Right lobe of liver (tissue), 6 donors: ENCODE measurements at regions not wholly inside any gene's neighbourhood (a gene's known extent, or its start where the extent isn't known, plus 50 kb on each side); places are given as distances from the start of the nearest gene placed in this dataset.
A peak's percentile ranks its signal among the peaks of the same experiment; 100 is the strongest.

Source experiments
- ATAC-seq, 4 donors: fragments of 200-7000 bp; cut with Tn5 transposase; one replicate each; pipeline ENCODE4 v1.9.1; 2020; ENCODE audit warnings: mild to moderate bottlenecking in 4 of 4, moderate library complexity in 4 of 4
- DNase-seq, 3 donors: peaks; one replicate each; pipeline ENCODE4 v3.0.0-alpha.2; 2020
- H3K27ac ChIP-seq, 3 donors: fragments of 200-600 bp; one replicate each; pipeline ENCODE4 v1.8.0; 2022
- H3K27me3 ChIP-seq, 2 donors: fragments of 200-600 bp; one replicate each; pipeline ENCODE4 v1.8.0; 2022
- H3K36me3 ChIP-seq, 4 donors: fragments of 200-600 bp; sonication (generic) in 1 of 4; one replicate each; pipeline versions ENCODE4 v1.5.1 to v1.8.0; 2017 to 2022; ENCODE audit warnings: control low read depth in 1 of 4
- H3K4me1 ChIP-seq, 4 donors: fragments of 200-600 bp; sonication (generic) in 1 of 4; one replicate each; pipeline versions ENCODE4 v1.5.1 to v1.8.0; 2017 to 2022; ENCODE audit warnings: control low read depth in 1 of 4
- H3K4me3 ChIP-seq, 3 donors: fragments of 200-600 bp; one replicate each; pipeline ENCODE4 v1.8.0; 2022
- H3K9me3 ChIP-seq, 4 donors: fragments of 200-600 bp; sonication (generic) in 1 of 4; one replicate each; pipeline versions ENCODE4 v1.5.1 to v1.8.0; 2017 to 2022; ENCODE audit warnings: control low read depth in 1 of 4
- POLR2A ChIP-seq: fragments of 450-650 bp; IDR thresholded peaks from one replicate; pipeline ENCODE4 v1.6.1; 2017; ENCODE audit warnings: antibody characterized with exemption, mild to moderate bottlenecking
- WGBS: methylation state at CpG from one replicate; pipeline ENCODE4 v1.1.6; 2018; ENCODE audit warnings: low coverage, low lambda C conversion rate; ENCODE audit not compliant: insufficient coverage; ENCODE audit errors: missing lambda C conversion rate; 5-methylcytosine and 5-hydroxymethylcytosine counted together
- intact Hi-C, 2 donors: fragments of 100-400 bp; cut with DNase I; formaldehyde crosslinking; loops; one replicate each; pipeline versions ENCODE4 v1.11.2 to v1.14.1; 2022
- TF ChIP-seq, protein P1 (sequence below), 4 donors: fragments of 200-600 bp in 3 of 4; fragments of 450-650 bp in 1 of 4; IDR thresholded peaks; one replicate each; pipeline versions ENCODE4 v1.5.1 to v1.8.0; 2016 to 2022; ENCODE audit warnings: antibody characterized with exemption in 4 of 4, mild to moderate bottlenecking in 2 of 4
- donor health status: DM: no; HTN: yes; CAD: no.
- donor health status: DM: no; HTN: no; CAD: no.
- donor health status: DM: no; HTN: no; CAD: no.
- donor health status: DM: no; HTN: yes; CAD: no.
- donor health status: DM: no; HTN: yes; CAD: no.

GRCh38 chr6:56693246-56693607, 50.5 kb upstream of the DST start:
- peak overlapping the region; percentile 39 to 50 (median 45) for H3K4me3 ChIP-seq
- intact Hi-C loops, result loop anchor here (10.0 kb wide), 2 partner anchors 48 to 58 kb away; partner anchors contain the start of gene DST (in 1 of the 2)
- DNase-seq, result peak; percentile 89 to 91 (median 90)
- no peaks in the 10 kb centered on the region for H3K36me3 ChIP-seq
- TF ChIP-seq, protein P1, sequence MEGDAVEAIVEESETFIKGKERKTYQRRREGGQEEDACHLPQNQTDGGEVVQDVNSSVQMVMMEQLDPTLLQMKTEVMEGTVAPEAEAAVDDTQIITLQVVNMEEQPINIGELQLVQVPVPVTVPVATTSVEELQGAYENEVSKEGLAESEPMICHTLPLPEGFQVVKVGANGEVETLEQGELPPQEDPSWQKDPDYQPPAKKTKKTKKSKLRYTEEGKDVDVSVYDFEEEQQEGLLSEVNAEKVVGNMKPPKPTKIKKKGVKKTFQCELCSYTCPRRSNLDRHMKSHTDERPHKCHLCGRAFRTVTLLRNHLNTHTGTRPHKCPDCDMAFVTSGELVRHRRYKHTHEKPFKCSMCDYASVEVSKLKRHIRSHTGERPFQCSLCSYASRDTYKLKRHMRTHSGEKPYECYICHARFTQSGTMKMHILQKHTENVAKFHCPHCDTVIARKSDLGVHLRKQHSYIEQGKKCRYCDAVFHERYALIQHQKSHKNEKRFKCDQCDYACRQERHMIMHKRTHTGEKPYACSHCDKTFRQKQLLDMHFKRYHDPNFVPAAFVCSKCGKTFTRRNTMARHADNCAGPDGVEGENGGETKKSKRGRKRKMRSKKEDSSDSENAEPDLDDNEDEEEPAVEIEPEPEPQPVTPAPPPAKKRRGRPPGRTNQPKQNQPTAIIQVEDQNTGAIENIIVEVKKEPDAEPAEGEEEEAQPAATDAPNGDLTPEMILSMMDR (IDR thresholded peaks at IDR 0.05), result no peak
- TF ChIP-seq POLR2A, result peak; percentile 90
- H3K9me3 ChIP-seq, result no peaks in the 10 kb centered on the region
- H3K27me3 ChIP-seq, result no peaks in the 10 kb centered on the region
- WGBS, result 23% methylated on average over 5 of the region's 5 CpGs
- H3K27ac ChIP-seq, result peak overlapping the region; percentile 92 to 94 (median 93)
- peaks cover 0 to 41% (median 7%) of the 10 kb centered on the region in 4 donors for H3K4me1 ChIP-seq
- ATAC-seq, result peak; percentile 59 to 84 (median 77)

DNA sequence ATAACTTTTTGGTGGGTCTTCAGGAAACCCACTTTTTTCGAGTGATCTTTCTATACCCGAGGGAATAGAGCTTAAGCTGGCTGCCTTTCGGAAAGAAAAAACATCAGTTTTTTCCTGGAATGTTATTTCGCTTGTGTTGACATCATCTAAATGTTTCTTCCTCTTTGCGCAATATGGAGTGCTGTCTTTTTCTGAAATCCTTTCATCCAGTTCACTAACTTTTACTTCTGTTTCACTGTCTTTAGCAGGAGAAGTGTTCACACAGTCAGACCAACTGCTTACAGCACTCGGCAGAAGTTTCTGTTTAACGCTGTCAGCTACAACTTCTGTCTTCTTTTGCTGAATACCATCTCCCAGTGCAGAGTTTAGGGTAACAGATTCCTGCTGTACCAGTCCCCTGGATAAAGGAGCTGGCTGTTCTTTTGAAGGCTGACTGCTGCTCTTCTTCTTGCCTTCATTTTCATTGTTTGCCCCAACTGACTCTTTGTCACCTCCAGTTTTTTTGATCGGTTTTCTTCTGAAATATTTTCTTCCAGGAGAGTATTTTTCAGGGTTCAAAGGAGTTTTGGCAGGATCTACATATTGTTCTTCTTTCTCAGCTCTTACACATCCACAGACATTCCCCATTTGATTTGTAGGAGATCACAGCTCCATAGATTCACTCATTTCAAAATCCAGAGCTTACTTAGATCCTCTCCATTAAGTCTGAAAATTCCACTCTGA, 50.0 kb upstream of the DST start:
- ATAC-seq (peak; percentile 20 to 53 (median 49)), DNase-seq (no peak)
- Histone ChIP-seq H3K27me3 (no peaks in the 10 kb centered on the region), H3K27ac (peak overlapping the region; percentile 92 to 94 (median 93)), H3K36me3 (no peaks in the 10 kb centered on the region), H3K4me3 (peak overlapping the region; percentile 39 to 50 (median 45)), H3K4me1 (peaks cover 0 to 43% (median 7%) of the 10 kb centered on the region in 4 donors), H3K9me3 (no peaks in the 10 kb centered on the region)
- WGBS, result 19% methylated on average over 8 of the region's 8 CpGs
- intact Hi-C loops, result loop anchor here (10.0 kb wide), 2 partner anchors 48 to 58 kb away; partner anchors contain the start of gene DST (in 1 of the 2)
- TF ChIP-seq, protein P1 (IDR thresholded peaks at IDR 0.05), result no peak
- TF ChIP-seq POLR2A, result peak; percentile 66
